ENCODE measurements at regions not wholly inside any gene's neighbourhood (a gene's known extent, or its start where the extent isn't known, plus 50 kb on each side); places are given as distances from the start of the nearest gene placed in this dataset.

DNA sequence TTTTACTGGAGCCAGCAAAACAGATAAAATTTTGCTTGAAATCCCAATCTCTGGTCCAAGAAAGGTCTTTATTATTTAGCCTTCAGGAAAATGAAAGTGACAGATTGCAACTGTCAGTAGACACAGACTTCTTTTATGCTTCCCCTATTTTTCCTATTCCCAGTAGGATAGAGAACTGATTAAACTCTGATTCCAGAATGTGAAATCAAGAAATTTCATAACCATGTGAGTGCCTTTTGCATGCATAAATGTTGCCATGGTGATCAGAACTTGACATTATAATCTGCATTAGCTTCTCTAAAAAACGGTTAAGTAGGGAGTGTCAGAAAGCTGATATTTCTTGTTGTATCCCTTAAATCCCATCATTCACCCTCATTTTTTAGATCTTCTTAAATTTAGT, 255.2 kb upstream of the GABRA2 start:
- TF ChIP-seq CTCF (IDR thresholded peaks at IDR 0.05) = no peak
- TF ChIP-seq POLR2A (IDR thresholded peaks at IDR 0.05) = no peak
